ENCODE measurements at regions not wholly inside any gene's neighbourhood (a gene's known extent, or its start where the extent isn't known, plus 50 kb on each side); places are given as distances from the start of the nearest gene placed in this dataset.

- TF ChIP-seq CTCF (IDR thresholded peaks at IDR 0.05) (no peak), POLR2A (IDR thresholded peaks at IDR 0.05) (no peak)
Observed at GRCh38 chr10:44182909-44183308, 202.0 kb downstream of the CXCL12 start.
